ENCODE measurements at regions not wholly inside any gene's neighbourhood (a gene's known extent, or its start where the extent isn't known, plus 50 kb on each side); places are given as distances from the start of the nearest gene placed in this dataset.

GRCh38 chr14:101048766-101049165, 145.2 kb upstream of the RTL1 start:
- intact Hi-C loops (cut with micrococcal nuclease) (no loop called here), dilution Hi-C loops (cut with MboI; ENCODE audit: extremely low pct_ligation_motif_present, low sequenced_read_pairs) (no loop called here)
- CTCF ChIA-PET, result no interaction called here
- no peak overlapping the region for H3K27ac ChIP-seq (ENCODE audit: insufficient read depth, low read depth, low read length)
- TF ChIP-seq GATA2 (IDR thresholded peaks at IDR 0.05; ENCODE audit: insufficient read depth, insufficient read length, low read depth, low read length), result no peak
- TF ChIP-seq MYC (IDR thresholded peaks at IDR 0.05; ENCODE audit: low read depth, low read length), result no peak
- no peak for TF ChIP-seq CTCF (IDR thresholded peaks at IDR 0.05; ENCODE audit: extremely low read depth in 1 of 2, insufficient read depth in 1 of 2, low read depth in 1 of 2, low read length in 2 of 2)
- no peak for TF ChIP-seq POLR2A (IDR thresholded peaks at IDR 0.05; ENCODE audit: low read depth, low read length)
- H3K4me1 ChIP-seq (ENCODE audit: control insufficient read depth, extremely low read depth, insufficient read depth, low read length), result no peaks in the 10 kb centered on the region
- DNase-seq (ENCODE audit: low read depth, low spot score) (no peak), FAIRE-seq (no peak)
- no peak overlapping the region for H3K9ac ChIP-seq (replicated peaks; ENCODE audit: extremely low read depth, insufficient read depth, low read length)
- no peak overlapping the region for H3K4me3 ChIP-seq (replicated peaks in 1 of 3; ENCODE audit: insufficient read depth in 1 of 3, low read depth in 1 of 3, low read length in 3 of 3)
- no peak overlapping the region for H2AFZ ChIP-seq (ENCODE audit: low read depth, low read length)
- H3K36me3 ChIP-seq (ENCODE audit: control insufficient read depth in 2 of 2, extremely low read depth in 1 of 2, insufficient read depth in 2 of 2, low read length in 2 of 2), result peaks cover 0 to 23% of the 10 kb centered on the region in 2 experiments
- H3K9me3 ChIP-seq (replicated peaks; ENCODE audit: control insufficient read depth, insufficient read depth, low read length), result no peaks in the 10 kb centered on the region
- H3K9me1 ChIP-seq (replicated peaks; ENCODE audit: control insufficient read depth, extremely low read depth, insufficient read depth, low read length), result no peaks in the 10 kb centered on the region
- BruUV-seq (replicated peaks), result no TSS peak
- H3K4me2 ChIP-seq (ENCODE audit: insufficient read depth, low read length), result no peak overlapping the region
- H3K27me3 ChIP-seq (ENCODE audit: control insufficient read depth in 2 of 2, insufficient read depth in 2 of 2, low read length in 2 of 2), result no peaks in the 10 kb centered on the region
- no peaks in the 10 kb centered on the region for H4K20me1 ChIP-seq (replicated peaks; ENCODE audit: control insufficient read depth, extremely low read depth, insufficient read depth, low read length)
- POLR2A ChIA-PET, result no interaction called here
- H3K79me2 ChIP-seq (ENCODE audit: control insufficient read depth, insufficient read depth, low read length), result no peaks in the 10 kb centered on the region

- Histone ChIP-seq H3K4me3 (replicated peaks in 1 of 3; ENCODE audit: insufficient read depth in 1 of 3, low read depth in 1 of 3, low read length in 3 of 3) (no peak overlapping the region), H3K27me3 (ENCODE audit: control insufficient read depth in 2 of 2, insufficient read depth in 2 of 2, low read length in 2 of 2) (no peaks in the 10 kb centered on the region), H3K79me2 (ENCODE audit: control insufficient read depth, insufficient read depth, low read length) (no peaks in the 10 kb centered on the region), H3K9me3 (replicated peaks; ENCODE audit: control insufficient read depth, insufficient read depth, low read length) (no peaks in the 10 kb centered on the region), H2AFZ (ENCODE audit: low read depth, low read length) (no peak overlapping the region), H4K20me1 (replicated peaks; ENCODE audit: control insufficient read depth, extremely low read depth, insufficient read depth, low read length) (no peaks in the 10 kb centered on the region), H3K9ac (replicated peaks; ENCODE audit: extremely low read depth, insufficient read depth, low read length) (no peak overlapping the region), H3K27ac (ENCODE audit: insufficient read depth, low read depth, low read length) (no peak overlapping the region), H3K4me2 (ENCODE audit: insufficient read depth, low read length) (no peak overlapping the region), H3K4me1 (ENCODE audit: control insufficient read depth, extremely low read depth, insufficient read depth, low read length) (no peaks in the 10 kb centered on the region), H3K36me3 (ENCODE audit: control insufficient read depth in 2 of 2, extremely low read depth in 1 of 2, insufficient read depth in 2 of 2, low read length in 2 of 2) (peaks cover 3 to 23% of the 10 kb centered on the region in 2 experiments), H3K9me1 (replicated peaks; ENCODE audit: control insufficient read depth, extremely low read depth, insufficient read depth, low read length) (no peaks in the 10 kb centered on the region)
- ChIA-PET POLR2A (no interaction called here), CTCF (no interaction called here)
- BruUV-seq (replicated peaks), result no TSS peak
- TF ChIP-seq EZH2 (IDR thresholded peaks at IDR 0.05; ENCODE audit: borderline replicate concordance, low read depth, low read length, severe bottlenecking), result no peak
- TF ChIP-seq MYC (IDR thresholded peaks at IDR 0.05; ENCODE audit: low read depth, low read length), result no peak
- no peak for TF ChIP-seq POLR2AphosphoS5 (IDR thresholded peaks at IDR 0.05; ENCODE audit: insufficient read depth, low read depth, low read length)
- TF ChIP-seq JUN (IDR thresholded peaks at IDR 0.05; ENCODE audit: borderline replicate concordance, insufficient read depth, insufficient read length, low read depth), result no peak
- no peak for TF ChIP-seq GATA2 (IDR thresholded peaks at IDR 0.05; ENCODE audit: insufficient read depth, insufficient read length, low read depth, low read length)
- no peak for TF ChIP-seq CTCF (IDR thresholded peaks at IDR 0.05; ENCODE audit: extremely low read depth in 1 of 2, insufficient read depth in 1 of 2, low read depth in 1 of 2, low read length in 2 of 2)
- no peak for TF ChIP-seq MAX (IDR thresholded peaks at IDR 0.05; ENCODE audit: insufficient read depth, insufficient read length)
- no peak for TF ChIP-seq POLR2A (IDR thresholded peaks at IDR 0.05; ENCODE audit: low read depth, low read length)
- TF ChIP-seq FOS (IDR thresholded peaks at IDR 0.05; ENCODE audit: borderline replicate concordance, insufficient read depth, low read length), result no peak
- intact Hi-C loops (cut with micrococcal nuclease), result no loop called here
- FAIRE-seq (no peak), DNase-seq (ENCODE audit: low read depth, low spot score) (no peak)
- dilution Hi-C loops (cut with MboI; ENCODE audit: extremely low pct_ligation_motif_present, low sequenced_read_pairs), result no loop called here
Observed at GRCh38 chr14:101049511-101049910, 146.0 kb upstream of the RTL1 start.

Measured in endothelial cell of umbilical vein (primary cell).